ENCODE measurements at regions not wholly inside any gene's neighbourhood (a gene's known extent, or its start where the extent isn't known, plus 50 kb on each side); places are given as distances from the start of the nearest gene placed in this dataset.

DNA sequence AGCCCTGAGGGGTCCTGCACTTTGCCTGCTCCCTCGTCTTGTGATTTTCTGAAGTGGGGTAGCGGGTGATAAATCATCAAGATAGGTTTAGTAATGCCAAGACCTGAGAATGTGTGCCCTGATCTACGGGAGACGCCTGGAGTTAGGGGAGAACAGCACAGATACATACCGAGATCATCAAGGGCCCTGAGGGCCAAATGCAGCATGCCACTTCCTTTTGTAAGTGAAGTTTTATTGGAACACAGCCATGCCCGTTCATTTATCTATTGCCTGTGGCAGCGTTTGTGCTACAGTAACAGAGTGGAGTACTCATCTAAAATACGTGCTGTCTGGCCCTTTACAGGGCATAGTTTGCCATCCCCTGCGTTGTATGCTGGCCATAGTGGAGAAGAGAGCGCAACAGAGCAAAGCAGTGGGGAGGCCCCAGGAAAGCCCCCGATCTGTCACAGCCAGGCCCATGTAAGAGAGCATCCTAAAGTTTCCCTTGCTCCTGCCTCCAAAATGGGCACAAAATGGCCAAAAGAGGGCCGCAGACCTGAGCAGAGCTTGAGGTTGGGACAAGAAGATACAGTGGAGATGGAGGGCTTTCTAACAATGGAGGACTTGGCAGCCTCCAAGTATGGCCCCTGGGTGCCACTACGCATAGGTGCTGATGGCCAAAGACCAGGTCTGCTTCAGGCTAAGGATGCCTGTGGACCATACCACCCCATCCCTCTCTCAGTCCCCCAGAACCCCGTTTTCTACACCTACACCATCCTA is 167.0 kb downstream of the SMIM20 start:
- intact Hi-C loops (cut with DNase I; ENCODE audit: low total_unique reads): no loop called here
- H3K4me1 ChIP-seq: no peaks in the 10 kb centered on the region
- no peak for DNase-seq
- no peak overlapping the region for H3K27ac ChIP-seq
- no peak overlapping the region for H3K4me3 ChIP-seq
- no peaks in the 10 kb centered on the region for H3K27me3 ChIP-seq
- no peaks in the 10 kb centered on the region for H3K36me3 ChIP-seq (ENCODE audit: low read depth, missing control alignments)
- H3K9me3 ChIP-seq: no peaks in the 10 kb centered on the region
- TF ChIP-seq POLR2A (IDR thresholded peaks at IDR 0.05): no peak
- TF ChIP-seq, protein P1, sequence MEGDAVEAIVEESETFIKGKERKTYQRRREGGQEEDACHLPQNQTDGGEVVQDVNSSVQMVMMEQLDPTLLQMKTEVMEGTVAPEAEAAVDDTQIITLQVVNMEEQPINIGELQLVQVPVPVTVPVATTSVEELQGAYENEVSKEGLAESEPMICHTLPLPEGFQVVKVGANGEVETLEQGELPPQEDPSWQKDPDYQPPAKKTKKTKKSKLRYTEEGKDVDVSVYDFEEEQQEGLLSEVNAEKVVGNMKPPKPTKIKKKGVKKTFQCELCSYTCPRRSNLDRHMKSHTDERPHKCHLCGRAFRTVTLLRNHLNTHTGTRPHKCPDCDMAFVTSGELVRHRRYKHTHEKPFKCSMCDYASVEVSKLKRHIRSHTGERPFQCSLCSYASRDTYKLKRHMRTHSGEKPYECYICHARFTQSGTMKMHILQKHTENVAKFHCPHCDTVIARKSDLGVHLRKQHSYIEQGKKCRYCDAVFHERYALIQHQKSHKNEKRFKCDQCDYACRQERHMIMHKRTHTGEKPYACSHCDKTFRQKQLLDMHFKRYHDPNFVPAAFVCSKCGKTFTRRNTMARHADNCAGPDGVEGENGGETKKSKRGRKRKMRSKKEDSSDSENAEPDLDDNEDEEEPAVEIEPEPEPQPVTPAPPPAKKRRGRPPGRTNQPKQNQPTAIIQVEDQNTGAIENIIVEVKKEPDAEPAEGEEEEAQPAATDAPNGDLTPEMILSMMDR (IDR thresholded peaks at IDR 0.05): no peak
- 76 to 78% methylated on average over 14 of the region's 14 CpGs for WGBS, 2 donors

DNA sequence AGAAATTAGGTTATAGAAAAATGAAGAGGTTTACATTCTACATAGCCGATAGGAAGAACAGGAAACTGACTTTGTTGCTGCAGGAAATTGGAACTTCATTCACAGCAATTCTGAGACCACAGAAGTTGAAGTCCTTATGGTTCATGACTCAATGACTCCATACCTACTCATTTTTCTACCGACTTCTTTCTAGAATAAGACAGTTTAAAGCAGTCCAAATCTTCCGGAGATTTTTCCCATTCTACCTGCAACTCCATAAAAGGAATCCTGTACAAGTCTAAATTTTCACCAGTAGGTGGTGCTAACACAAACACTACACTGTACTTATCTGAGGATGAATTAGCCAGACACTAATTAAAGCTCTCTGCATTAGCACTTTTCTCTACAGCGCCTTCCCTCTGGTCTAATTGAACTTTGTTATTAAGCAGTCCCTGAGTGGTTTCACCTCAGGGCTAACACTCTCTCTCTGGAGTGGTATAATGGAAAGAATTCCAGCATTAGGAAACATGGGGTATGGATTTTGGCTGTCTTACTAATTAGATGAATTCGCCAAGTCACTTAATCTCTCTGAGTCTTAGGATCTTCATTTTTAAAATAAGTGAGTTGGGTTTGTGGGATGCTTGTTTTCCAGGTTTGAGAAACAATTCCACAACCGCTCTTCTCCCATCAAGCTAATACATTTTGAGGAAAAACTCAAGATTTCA is 167.9 kb downstream of the SMIM20 start:
- Histone ChIP-seq H3K4me1 (no peaks in the 10 kb centered on the region), H3K36me3 (ENCODE audit: low read depth, missing control alignments) (no peaks in the 10 kb centered on the region), H3K27ac (no peak overlapping the region), H3K4me3 (no peak overlapping the region), H3K9me3 (no peaks in the 10 kb centered on the region), H3K27me3 (no peaks in the 10 kb centered on the region)
- TF ChIP-seq POLR2A (IDR thresholded peaks at IDR 0.05): no peak
- TF ChIP-seq, protein P1 (IDR thresholded peaks at IDR 0.05): peak; percentile 34 to 67 (median 55)
- DNase-seq: no peak
- 49 to 58% methylated on average over 6 of the region's 6 CpGs for WGBS, 2 donors
- intact Hi-C loops (cut with DNase I; ENCODE audit: low total_unique reads): no loop called here

DNA sequence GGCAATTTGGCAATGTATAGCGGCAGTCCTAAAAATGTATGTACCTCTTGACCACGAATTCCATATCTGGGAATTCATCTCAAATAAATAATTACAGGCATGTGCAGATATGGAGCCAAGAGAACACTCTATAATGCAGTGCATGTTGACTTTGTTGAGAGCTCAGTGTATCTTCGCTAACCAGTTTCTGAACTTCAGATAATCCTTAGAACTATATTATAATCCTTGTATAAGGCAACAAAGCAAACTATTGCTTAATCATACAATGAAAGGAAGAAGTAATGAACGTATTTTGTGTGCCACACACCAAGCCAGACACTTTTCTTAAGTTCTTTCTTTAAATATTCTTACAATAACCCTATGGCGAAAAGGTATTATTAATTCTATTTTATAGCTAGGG is 168.5 kb downstream of the SMIM20 start:
- no peak overlapping the region for H3K4me3 ChIP-seq
- H3K4me1 ChIP-seq: no peaks in the 10 kb centered on the region
- H3K36me3 ChIP-seq (ENCODE audit: low read depth, missing control alignments): no peaks in the 10 kb centered on the region
- intact Hi-C loops (cut with DNase I; ENCODE audit: low total_unique reads): no loop called here
- H3K9me3 ChIP-seq: no peaks in the 10 kb centered on the region
- no peaks in the 10 kb centered on the region for H3K27me3 ChIP-seq
- WGBS, 2 donors: 72 to 76% methylated on average over 5 of the region's 5 CpGs
- H3K27ac ChIP-seq: no peak overlapping the region
- no peak for DNase-seq
- TF ChIP-seq, protein P1 (IDR thresholded peaks at IDR 0.05): no peak
- TF ChIP-seq POLR2A (IDR thresholded peaks at IDR 0.05): no peak

DNA sequence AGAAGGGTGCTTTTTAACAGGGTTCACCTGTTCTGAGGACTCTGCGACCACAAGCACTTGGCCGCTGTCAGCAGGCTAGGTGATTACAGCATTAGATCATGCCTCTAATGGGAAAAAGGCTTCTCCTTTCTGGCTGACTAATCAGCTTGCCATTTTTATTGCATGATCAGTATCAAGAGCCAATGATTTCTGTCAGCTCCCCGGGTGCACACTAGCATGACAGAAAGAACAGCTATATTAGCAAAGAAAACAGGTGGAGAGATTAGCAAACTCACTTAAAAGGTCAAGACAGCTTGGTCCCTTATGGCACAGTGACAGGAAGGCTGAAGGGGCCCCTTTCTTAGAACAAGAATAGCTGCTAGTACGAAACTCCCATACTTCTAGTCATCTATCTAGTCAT is 170.0 kb downstream of the SMIM20 start:
- H3K27me3 ChIP-seq: no peaks in the 10 kb centered on the region
- H3K27ac ChIP-seq: no peak overlapping the region
- intact Hi-C loops (cut with DNase I; ENCODE audit: low total_unique reads): no loop called here
- no peaks in the 10 kb centered on the region for H3K4me1 ChIP-seq
- no peak for DNase-seq
- no peak for TF ChIP-seq POLR2A (IDR thresholded peaks at IDR 0.05)
- TF ChIP-seq, protein P1 (IDR thresholded peaks at IDR 0.05): no peak
- no peak overlapping the region for H3K4me3 ChIP-seq
- no peaks in the 10 kb centered on the region for H3K36me3 ChIP-seq (ENCODE audit: low read depth, missing control alignments)
- H3K9me3 ChIP-seq: no peaks in the 10 kb centered on the region
- WGBS, 2 donors: 86 to 89% methylated on average over 2 to 4 of the region's 4 CpGs

Measured in testis (tissue), 2 donors.